Panc1 (cell line): ENCODE measurements at regions not wholly inside any gene's neighbourhood (a gene's known extent, or its start where the extent isn't known, plus 50 kb on each side); places are given as distances from the start of the nearest gene placed in this dataset.

Experiments
- CTCF ChIP-seq: fragments of 450-650 bp; IDR thresholded peaks from 2 replicates; pipeline ENCODE4 v1.5.1; 2017; ENCODE audit warnings: mild to moderate bottlenecking
- POLR2AphosphoS5 ChIP-seq: IDR thresholded peaks from 2 replicates; pipeline ENCODE4 v1.6.1; 2012; ENCODE audit warnings: mild to moderate bottlenecking, low read depth, low read length, moderate library complexity
- TF ChIP-seq, protein P1 (sequence below), 2 experiments: IDR thresholded peaks; 2 replicates each; pipeline ENCODE4 v1.6.1; 2011 to 2012; ENCODE audit warnings: low read depth in 2 of 2, control low read depth in 1 of 2, low read length in 1 of 2, mild to moderate bottlenecking in 1 of 2, moderate library complexity in 1 of 2; ENCODE audit not compliant: insufficient read depth in 1 of 2

- TF ChIP-seq CTCF (no peak), POLR2AphosphoS5 (no peak)
- TF ChIP-seq, protein P1, sequence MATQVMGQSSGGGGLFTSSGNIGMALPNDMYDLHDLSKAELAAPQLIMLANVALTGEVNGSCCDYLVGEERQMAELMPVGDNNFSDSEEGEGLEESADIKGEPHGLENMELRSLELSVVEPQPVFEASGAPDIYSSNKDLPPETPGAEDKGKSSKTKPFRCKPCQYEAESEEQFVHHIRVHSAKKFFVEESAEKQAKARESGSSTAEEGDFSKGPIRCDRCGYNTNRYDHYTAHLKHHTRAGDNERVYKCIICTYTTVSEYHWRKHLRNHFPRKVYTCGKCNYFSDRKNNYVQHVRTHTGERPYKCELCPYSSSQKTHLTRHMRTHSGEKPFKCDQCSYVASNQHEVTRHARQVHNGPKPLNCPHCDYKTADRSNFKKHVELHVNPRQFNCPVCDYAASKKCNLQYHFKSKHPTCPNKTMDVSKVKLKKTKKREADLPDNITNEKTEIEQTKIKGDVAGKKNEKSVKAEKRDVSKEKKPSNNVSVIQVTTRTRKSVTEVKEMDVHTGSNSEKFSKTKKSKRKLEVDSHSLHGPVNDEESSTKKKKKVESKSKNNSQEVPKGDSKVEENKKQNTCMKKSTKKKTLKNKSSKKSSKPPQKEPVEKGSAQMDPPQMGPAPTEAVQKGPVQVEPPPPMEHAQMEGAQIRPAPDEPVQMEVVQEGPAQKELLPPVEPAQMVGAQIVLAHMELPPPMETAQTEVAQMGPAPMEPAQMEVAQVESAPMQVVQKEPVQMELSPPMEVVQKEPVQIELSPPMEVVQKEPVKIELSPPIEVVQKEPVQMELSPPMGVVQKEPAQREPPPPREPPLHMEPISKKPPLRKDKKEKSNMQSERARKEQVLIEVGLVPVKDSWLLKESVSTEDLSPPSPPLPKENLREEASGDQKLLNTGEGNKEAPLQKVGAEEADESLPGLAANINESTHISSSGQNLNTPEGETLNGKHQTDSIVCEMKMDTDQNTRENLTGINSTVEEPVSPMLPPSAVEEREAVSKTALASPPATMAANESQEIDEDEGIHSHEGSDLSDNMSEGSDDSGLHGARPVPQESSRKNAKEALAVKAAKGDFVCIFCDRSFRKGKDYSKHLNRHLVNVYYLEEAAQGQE (IDR thresholded peaks at IDR 0.05; ENCODE audit: insufficient read depth in 1 of 2, low read depth in 2 of 2, low read length in 1 of 2): no peak
Measured at GRCh38 chr4:180189666-180190065, 2053.5 kb upstream of the TENM3 start.
